Activated B cell treated with CpG ODN at 0.5 μM for 24 hours (primary cell): ENCODE measurements at regions not wholly inside any gene's neighbourhood (a gene's known extent, or its start where the extent isn't known, plus 50 kb on each side); places are given as distances from the start of the nearest gene placed in this dataset.

Experiments
- ATAC-seq: fragments of 200-7000 bp; cut with Tn5 transposase; one replicate; pipeline ENCODE4 v1.10.0; 2021; ENCODE audit warnings: low read depth, mild to moderate bottlenecking, moderate library complexity
- CTCF ChIA-PET: fragments of 350-600 bp; sonication (Branson Sonifier 250); formaldehyde crosslinking; loops from one replicate; lab custom pipeline; 2021; ENCODE audit warnings: antibody characterized with exemption; lab: Charles Lee
- POLR2A ChIA-PET: fragments of 350-600 bp; sonication (Branson Sonifier 250); formaldehyde crosslinking; loops from one replicate; lab custom pipeline; 2021; ENCODE audit warnings: antibody characterized with exemption; lab: Charles Lee
- DNase-seq: peaks from one replicate; pipeline ENCODE4 v3.0.0; 2022
- H3K27ac Mint-ChIP-seq: one replicate; pipeline ENCODE4 v1.8.0; 2020; ENCODE audit warnings: mixed read lengths
- H3K27me3 Mint-ChIP-seq: one replicate; pipeline ENCODE4 v1.8.0; 2021; ENCODE audit warnings: mixed read lengths
- H3K36me3 Mint-ChIP-seq: one replicate; pipeline ENCODE4 v1.8.0; 2021; ENCODE audit warnings: low read depth, mixed read lengths
- H3K4me1 Mint-ChIP-seq: one replicate; pipeline ENCODE4 v1.8.0; 2021; ENCODE audit warnings: mixed read lengths
- H3K4me3 Mint-ChIP-seq: one replicate; pipeline ENCODE4 v1.8.0; 2020; ENCODE audit warnings: mild to moderate bottlenecking, mixed read lengths
- H3K9me3 Mint-ChIP-seq: one replicate; pipeline ENCODE4 v1.8.0; 2020; ENCODE audit warnings: mixed read lengths
- CTCF ChIP-seq: fragments of 200-600 bp; IDR thresholded peaks from one replicate; pipeline ENCODE4 v1.8.0; 2022; ENCODE audit warnings: antibody characterized with exemption, mild to moderate bottlenecking
- intact Hi-C: fragments of 100-400 bp; cut with micrococcal nuclease; formaldehyde crosslinking; loops from one replicate; pipeline ENCODE4 v1.15.1; 2024

- intact Hi-C loops, result no loop called here
- ATAC-seq (no peak), DNase-seq (no peak)
- Mint-ChIP-seq H3K9me3 (no peaks in the 10 kb centered on the region), H3K27me3 (peaks cover 26% of the 10 kb centered on the region), H3K36me3 (no peaks in the 10 kb centered on the region), H3K27ac (no peak overlapping the region), H3K4me3 (no peak overlapping the region), H3K4me1 (no peaks in the 10 kb centered on the region)
- CTCF ChIA-PET, result no interaction called here
- POLR2A ChIA-PET, result no interaction called here
- TF ChIP-seq CTCF, result no peak
These were observed 153.5 kb upstream of the OGFRL1 start for GRCh38 chr6:71134929-71135642.

GRCh38 chr6:71137973-71138372 is 150.6 kb upstream of the OGFRL1 start:
- H3K36me3 Mint-ChIP-seq, result no peaks in the 10 kb centered on the region
- peaks cover 27% of the 10 kb centered on the region for H3K27me3 Mint-ChIP-seq
- ATAC-seq (no peak), DNase-seq (no peak)
- no peak overlapping the region for H3K4me3 Mint-ChIP-seq
- TF ChIP-seq CTCF, result no peak
- H3K27ac Mint-ChIP-seq, result no peak overlapping the region
- no peaks in the 10 kb centered on the region for H3K4me1 Mint-ChIP-seq
- POLR2A ChIA-PET, result no interaction called here
- no peaks in the 10 kb centered on the region for H3K9me3 Mint-ChIP-seq
- intact Hi-C loops, result no loop called here
- CTCF ChIA-PET, result no interaction called here

DNA sequence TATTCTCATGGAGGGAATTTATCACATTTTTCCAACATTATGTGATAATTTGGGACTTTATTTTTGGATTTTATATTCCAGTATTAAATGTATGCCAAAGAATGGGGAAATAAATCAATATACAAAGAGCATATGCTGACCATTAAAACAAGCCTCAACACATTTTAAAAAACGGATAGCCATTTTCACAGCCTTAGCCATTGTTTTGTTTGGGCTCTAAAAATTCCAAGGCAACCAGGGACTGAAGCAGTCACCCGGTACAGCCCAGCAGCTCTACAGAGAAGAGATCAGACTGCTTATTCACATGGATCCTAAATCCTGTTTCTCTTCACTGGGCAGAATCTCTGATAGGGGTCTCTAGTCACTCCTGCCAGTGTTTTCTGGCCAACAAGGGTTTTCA is 150.2 kb upstream of the OGFRL1 start:
- H3K4me3 Mint-ChIP-seq, result no peak overlapping the region
- ChIA-PET POLR2A (no interaction called here), CTCF (no interaction called here)
- no peaks in the 10 kb centered on the region for H3K36me3 Mint-ChIP-seq
- peaks cover 27% of the 10 kb centered on the region for H3K27me3 Mint-ChIP-seq
- TF ChIP-seq CTCF, result no peak
- no peaks in the 10 kb centered on the region for H3K9me3 Mint-ChIP-seq
- DNase-seq (no peak), ATAC-seq (no peak)
- no peaks in the 10 kb centered on the region for H3K4me1 Mint-ChIP-seq
- intact Hi-C loops, result no loop called here
- H3K27ac Mint-ChIP-seq, result no peak overlapping the region

GRCh38 chr6:71139249-71139648 is 149.4 kb upstream of the OGFRL1 start:
- no peak for ATAC-seq
- Mint-ChIP-seq H3K27ac (no peak overlapping the region), H3K4me1 (no peaks in the 10 kb centered on the region), H3K27me3 (peaks cover 23% of the 10 kb centered on the region), H3K9me3 (no peaks in the 10 kb centered on the region), H3K4me3 (no peak overlapping the region), H3K36me3 (no peaks in the 10 kb centered on the region)
- CTCF ChIA-PET, result no interaction called here
- intact Hi-C loops, result no loop called here
- DNase-seq, result no peak
- TF ChIP-seq CTCF, result no peak
- POLR2A ChIA-PET, result no interaction called here

GRCh38 chr6:71153755-71154325 is 134.8 kb upstream of the OGFRL1 start:
- no peaks in the 10 kb centered on the region for H3K4me1 Mint-ChIP-seq
- ChIA-PET POLR2A (no interaction called here), CTCF (no interaction called here)
- H3K27ac Mint-ChIP-seq, result no peak overlapping the region
- no peaks in the 10 kb centered on the region for H3K36me3 Mint-ChIP-seq
- no peak for ATAC-seq
- no peak for TF ChIP-seq CTCF
- DNase-seq, result no peak
- no peaks in the 10 kb centered on the region for H3K9me3 Mint-ChIP-seq
- peaks cover 4% of the 10 kb centered on the region for H3K27me3 Mint-ChIP-seq
- H3K4me3 Mint-ChIP-seq, result no peak overlapping the region
- intact Hi-C loops, result no loop called here
